ENCODE measurements at regions not wholly inside any gene's neighbourhood (a gene's known extent, or its start where the extent isn't known, plus 50 kb on each side); places are given as distances from the start of the nearest gene placed in this dataset.

- TF ChIP-seq CTCF (IDR thresholded peaks at IDR 0.05; ENCODE audit: insufficient read depth, low read length, poor library complexity, severe bottlenecking) (no peak), EZH2phosphoT487 (conservative IDR thresholded peaks at IDR 0.05; ENCODE audit: low read length) (no peak)
Measured at GRCh38 chr11:70730411-70730810, 332.1 kb downstream of the CTTN start.
